Type B pancreatic cell (in vitro differentiated cells): ENCODE measurements at regions not wholly inside any gene's neighbourhood (a gene's known extent, or its start where the extent isn't known, plus 50 kb on each side); places are given as distances from the start of the nearest gene placed in this dataset.

Source experiments
- DNase-seq: peaks from one replicate; pipeline ENCODE4 v3.0.0; 2021; ENCODE audit warnings: mixed read lengths; ENCODE audit not compliant: unreplicated experiment; ENCODE audit errors: extremely low spot score
- H3K27ac Mint-ChIP-seq: 2 replicates; pipeline ENCODE4 v1.8.0; 2021; ENCODE audit warnings: mild to moderate bottlenecking, mixed read lengths
- H3K27me3 Mint-ChIP-seq: 2 replicates; pipeline ENCODE4 v1.8.0; 2021; ENCODE audit warnings: mixed read lengths
- H3K36me3 Mint-ChIP-seq: 2 replicates; pipeline ENCODE4 v1.8.0; 2021; ENCODE audit warnings: mixed read lengths
- H3K4me1 Mint-ChIP-seq: one replicate; pipeline ENCODE4 v1.8.0; 2021; ENCODE audit warnings: mixed read lengths; ENCODE audit not compliant: unreplicated experiment
- H3K4me3 Mint-ChIP-seq: 2 replicates; pipeline ENCODE4 v1.8.0; 2021; ENCODE audit warnings: mild to moderate bottlenecking, mixed read lengths
- H3K9me3 Mint-ChIP-seq: 2 replicates; pipeline ENCODE4 v1.8.0; 2021; ENCODE audit warnings: mixed read lengths
- TF ChIP-seq, protein P1 (sequence below): fragments of 200-600 bp; sonication (generic); conservative IDR thresholded peaks from 2 replicates; pipeline ENCODE4 v1.5.0; 2021; ENCODE audit warnings: antibody characterized with exemption, mild to moderate bottlenecking

DNA sequence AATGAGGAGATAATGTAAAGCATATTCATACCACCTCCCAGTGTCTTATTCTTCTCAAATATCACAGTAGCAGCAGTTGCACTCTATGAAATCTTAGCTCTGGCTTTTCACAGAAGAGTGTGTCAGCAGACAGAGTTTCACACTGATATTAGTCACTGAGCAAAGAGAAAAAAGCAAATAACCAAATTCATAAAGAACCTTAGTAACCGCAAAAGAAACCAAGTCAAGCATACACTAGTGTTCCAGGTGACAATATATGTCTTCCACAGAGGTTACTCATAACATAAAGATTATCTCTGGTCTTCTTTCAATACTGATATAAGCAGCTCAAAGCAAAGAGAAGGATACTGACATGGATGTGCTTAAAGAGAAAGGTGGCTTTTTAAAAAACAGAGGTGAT, 181.7 kb upstream of the EDNRA start:
- Mint-ChIP-seq H3K9me3 (peaks cover 11% of the 10 kb centered on the region), H3K4me3 (no peak overlapping the region), H3K27ac (no peak overlapping the region), H3K36me3 (no peaks in the 10 kb centered on the region), H3K4me1 (no peaks in the 10 kb centered on the region), H3K27me3 (no peaks in the 10 kb centered on the region)
- TF ChIP-seq, protein P1, sequence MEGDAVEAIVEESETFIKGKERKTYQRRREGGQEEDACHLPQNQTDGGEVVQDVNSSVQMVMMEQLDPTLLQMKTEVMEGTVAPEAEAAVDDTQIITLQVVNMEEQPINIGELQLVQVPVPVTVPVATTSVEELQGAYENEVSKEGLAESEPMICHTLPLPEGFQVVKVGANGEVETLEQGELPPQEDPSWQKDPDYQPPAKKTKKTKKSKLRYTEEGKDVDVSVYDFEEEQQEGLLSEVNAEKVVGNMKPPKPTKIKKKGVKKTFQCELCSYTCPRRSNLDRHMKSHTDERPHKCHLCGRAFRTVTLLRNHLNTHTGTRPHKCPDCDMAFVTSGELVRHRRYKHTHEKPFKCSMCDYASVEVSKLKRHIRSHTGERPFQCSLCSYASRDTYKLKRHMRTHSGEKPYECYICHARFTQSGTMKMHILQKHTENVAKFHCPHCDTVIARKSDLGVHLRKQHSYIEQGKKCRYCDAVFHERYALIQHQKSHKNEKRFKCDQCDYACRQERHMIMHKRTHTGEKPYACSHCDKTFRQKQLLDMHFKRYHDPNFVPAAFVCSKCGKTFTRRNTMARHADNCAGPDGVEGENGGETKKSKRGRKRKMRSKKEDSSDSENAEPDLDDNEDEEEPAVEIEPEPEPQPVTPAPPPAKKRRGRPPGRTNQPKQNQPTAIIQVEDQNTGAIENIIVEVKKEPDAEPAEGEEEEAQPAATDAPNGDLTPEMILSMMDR: no peak
- DNase-seq: no peak

DNA sequence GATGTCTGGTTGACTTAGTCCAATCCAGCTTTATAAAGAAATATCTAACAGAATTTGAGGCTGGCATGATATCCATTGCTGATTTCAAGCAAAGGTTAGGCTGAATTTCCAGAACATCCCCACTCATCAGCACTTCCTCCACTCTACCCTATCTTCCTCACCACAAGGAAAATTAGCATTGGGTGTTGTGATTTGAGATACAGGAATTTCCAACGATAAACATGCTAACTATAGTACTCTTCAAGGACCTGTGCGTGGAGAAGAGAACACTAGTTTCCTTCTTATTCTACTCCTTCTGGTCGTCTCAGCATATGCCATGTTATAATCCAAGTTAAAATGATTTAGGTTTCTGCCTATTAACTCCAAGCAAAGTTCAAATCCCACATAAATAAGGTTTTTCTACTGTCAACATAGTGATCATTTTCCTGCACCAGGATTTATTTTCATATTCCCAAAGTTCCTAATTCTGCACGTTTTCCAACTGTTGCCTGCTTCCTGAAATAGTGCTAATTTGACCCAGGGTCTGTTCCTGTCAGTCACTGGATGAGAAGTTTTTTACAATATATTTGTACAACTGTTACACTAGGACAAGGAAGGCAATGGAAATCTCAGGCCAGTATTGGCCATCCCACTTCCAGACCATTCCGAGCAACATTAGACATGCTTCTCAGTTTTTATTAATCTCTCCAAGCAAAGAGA, 177.6 kb upstream of the EDNRA start:
- Mint-ChIP-seq H3K27me3 (no peaks in the 10 kb centered on the region), H3K4me1 (no peaks in the 10 kb centered on the region), H3K9me3 (no peaks in the 10 kb centered on the region), H3K36me3 (no peaks in the 10 kb centered on the region), H3K27ac (no peak overlapping the region), H3K4me3 (no peak overlapping the region)
- TF ChIP-seq, protein P1: no peak
- no peak for DNase-seq

DNA sequence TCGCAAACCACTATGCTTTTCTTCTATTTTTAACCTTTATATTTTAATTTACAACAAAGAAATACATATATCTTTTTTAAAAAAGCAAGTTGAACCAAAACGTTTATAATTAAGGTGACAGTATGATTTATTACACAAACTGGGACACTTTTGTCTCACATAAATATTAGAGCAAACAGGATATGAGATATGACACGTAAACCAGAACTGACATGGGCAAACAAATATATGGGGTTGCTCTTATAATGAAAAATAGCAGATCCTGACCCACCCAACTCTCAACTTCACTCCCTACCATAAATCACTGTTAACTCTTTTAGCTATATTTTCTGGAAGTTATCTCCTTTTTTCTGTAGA, 177.0 kb upstream of the EDNRA start:
- no peak overlapping the region for H3K27ac Mint-ChIP-seq
- H3K9me3 Mint-ChIP-seq: no peaks in the 10 kb centered on the region
- no peaks in the 10 kb centered on the region for H3K27me3 Mint-ChIP-seq
- H3K4me1 Mint-ChIP-seq: peaks cover 1% of the 10 kb centered on the region
- no peak overlapping the region for H3K4me3 Mint-ChIP-seq
- H3K36me3 Mint-ChIP-seq: peaks cover 1% of the 10 kb centered on the region
- TF ChIP-seq, protein P1: no peak
- DNase-seq: no peak

DNA sequence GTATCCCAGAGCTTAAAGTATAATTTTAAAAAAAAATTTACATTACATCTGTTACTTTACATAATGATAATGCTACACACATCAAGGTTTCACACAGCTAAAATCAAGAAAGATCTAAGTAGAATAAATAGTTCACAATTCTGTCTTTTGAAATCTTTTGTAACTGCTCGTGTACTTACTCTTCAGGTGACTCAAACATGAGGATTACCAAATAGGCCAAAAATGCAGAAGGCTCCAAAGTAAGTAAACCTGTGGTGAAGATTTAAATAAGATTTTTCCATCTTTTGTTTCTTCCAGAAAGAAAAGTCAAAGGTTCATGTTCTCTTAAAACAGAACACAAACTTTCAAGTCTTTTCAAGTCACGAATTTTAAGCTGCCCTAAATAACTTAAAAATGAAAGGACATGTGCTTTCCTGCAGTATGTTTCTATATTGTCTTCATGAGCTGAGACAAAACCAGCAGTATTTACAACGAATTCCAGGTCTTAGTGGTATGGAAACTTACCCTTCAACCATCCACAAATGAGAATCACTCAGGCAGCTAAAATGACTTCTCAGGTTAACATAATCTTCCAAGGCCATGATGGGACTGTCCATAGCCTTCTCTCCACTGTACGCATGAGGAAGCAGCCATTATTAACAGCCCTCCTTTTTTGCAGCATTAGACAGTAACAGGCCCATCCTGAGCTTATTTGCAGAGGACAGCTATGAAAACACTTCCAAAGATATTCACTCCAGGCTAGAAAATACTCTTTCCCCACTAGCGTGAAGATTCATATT, 172.8 kb upstream of the EDNRA start:
- peaks cover 39% of the 10 kb centered on the region for H3K4me1 Mint-ChIP-seq
- H3K4me3 Mint-ChIP-seq: no peak overlapping the region
- TF ChIP-seq, protein P1: no peak
- H3K27me3 Mint-ChIP-seq: no peaks in the 10 kb centered on the region
- H3K36me3 Mint-ChIP-seq: peaks cover 7% of the 10 kb centered on the region
- no peak overlapping the region for H3K27ac Mint-ChIP-seq
- peaks cover 4% of the 10 kb centered on the region for H3K9me3 Mint-ChIP-seq
- DNase-seq: no peak

DNA sequence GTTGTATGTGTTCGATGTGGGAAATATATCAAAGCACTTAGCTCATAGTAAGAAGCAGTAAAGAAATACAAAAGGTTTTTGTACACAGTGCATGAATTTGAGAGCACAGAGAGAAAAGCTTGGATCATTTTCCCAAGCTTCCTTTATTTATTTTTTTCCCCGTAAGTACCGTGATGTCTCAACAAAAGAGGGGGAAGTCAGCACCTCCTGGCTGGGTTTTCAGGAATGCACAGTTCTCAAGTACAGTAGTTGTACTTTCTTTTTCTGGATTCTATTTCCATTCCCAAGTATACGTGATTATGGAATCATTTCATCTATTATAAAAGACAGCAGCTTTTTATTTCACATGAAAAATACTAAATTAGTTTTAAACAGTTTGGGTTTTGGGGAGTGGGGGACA, 171.5 kb upstream of the EDNRA start:
- peaks cover 4% of the 10 kb centered on the region for H3K9me3 Mint-ChIP-seq
- no peak overlapping the region for H3K4me3 Mint-ChIP-seq
- H3K27ac Mint-ChIP-seq: no peak overlapping the region
- TF ChIP-seq, protein P1: no peak
- H3K27me3 Mint-ChIP-seq: no peaks in the 10 kb centered on the region
- H3K4me1 Mint-ChIP-seq: peaks cover 39% of the 10 kb centered on the region
- DNase-seq: no peak
- peaks cover 7% of the 10 kb centered on the region for H3K36me3 Mint-ChIP-seq
